Panc1 (cell line): ENCODE measurements at regions not wholly inside any gene's neighbourhood (a gene's known extent, or its start where the extent isn't known, plus 50 kb on each side); places are given as distances from the start of the nearest gene placed in this dataset.

Experiments
- ATAC-seq: fragments of 200-7000 bp; cut with Tn5 transposase; 2 replicates; pipeline ENCODE4 v1.9.1; 2020; ENCODE audit warnings: mild to moderate bottlenecking, moderate library complexity
- BruUV-seq: library from RNA; stranded (reverse); fragments of 400-500 nt; replicated peaks from 2 replicates; lab custom pipeline; 2021; lab: Mats Ljungman, UMichigan
- CTCF ChIA-PET: fragments of 300-600 bp; sonication (Branson Sonifier 250); formaldehyde crosslinking; loops from one replicate; lab custom pipeline; 2022; ENCODE audit warnings: antibody characterized with exemption; lab: Charles Lee
- POLR2A ChIA-PET: fragments of 300-600 bp; sonication (Branson Sonifier 250); formaldehyde crosslinking; loops from one replicate; lab custom pipeline; 2022; ENCODE audit warnings: antibody characterized with exemption; lab: Charles Lee
- DNase-seq: peaks from one replicate; pipeline ENCODE4 v3.0.0-alpha.2; 2010; ENCODE audit warnings: low read depth, low spot score
- H3K27ac ChIP-seq: 2 replicates; pipeline ENCODE4 v1.5.1; 2011; ENCODE audit warnings: mild to moderate bottlenecking, low read length, inconsistent platforms
- H3K27me3 ChIP-seq: fragments of 200-500 bp; sonication (Bioruptor generic); 2 replicates; pipeline ENCODE4 v1.6.0; 2014; ENCODE audit warnings: low read length, inconsistent platforms; ENCODE audit not compliant: control insufficient read depth, insufficient read depth
- H3K36me3 ChIP-seq: fragments of 200-500 bp; sonication (Bioruptor generic); 2 replicates; pipeline ENCODE4 v1.5.1; 2014; ENCODE audit warnings: inconsistent platforms, mild to moderate bottlenecking, low read length, moderate library complexity; ENCODE audit not compliant: control insufficient read depth, insufficient read depth
- H3K4me1 ChIP-seq: 2 replicates; pipeline ENCODE4 v1.5.1; 2011; ENCODE audit warnings: inconsistent platforms, mild to moderate bottlenecking, low read length, moderate library complexity; ENCODE audit not compliant: control insufficient read depth, insufficient read depth
- H3K4me3 ChIP-seq, 2 experiments: 2 replicates each; pipeline ENCODE4 v1.5.1; 2011 to 2012; ENCODE audit warnings: low read depth in 2 of 2, low read length in 2 of 2, mild to moderate bottlenecking in 2 of 2, inconsistent platforms in 1 of 2, moderate library complexity in 1 of 2
- H3K9me3 ChIP-seq: fragments of 200-500 bp; sonication (Bioruptor generic); 2 replicates; pipeline ENCODE4 v1.5.1; 2014; ENCODE audit warnings: low read depth, mild to moderate bottlenecking, inconsistent platforms, low read length, moderate library complexity; ENCODE audit not compliant: control insufficient read depth, insufficient read depth
- CTCF ChIP-seq: fragments of 450-650 bp; IDR thresholded peaks from 2 replicates; pipeline ENCODE4 v1.5.1; 2017; ENCODE audit warnings: mild to moderate bottlenecking
- POLR2AphosphoS5 ChIP-seq: IDR thresholded peaks from 2 replicates; pipeline ENCODE4 v1.6.1; 2012; ENCODE audit warnings: mild to moderate bottlenecking, low read depth, low read length, moderate library complexity
- REST ChIP-seq, 2 experiments: IDR thresholded peaks; 2 replicates each; pipeline ENCODE4 v1.6.1; 2011 to 2012; ENCODE audit warnings: low read depth in 2 of 2, control low read depth in 1 of 2, low read length in 1 of 2, mild to moderate bottlenecking in 1 of 2, moderate library complexity in 1 of 2; ENCODE audit not compliant: insufficient read depth in 1 of 2
- SIN3A ChIP-seq: IDR thresholded peaks from 2 replicates; pipeline ENCODE4 v1.6.1; 2012; ENCODE audit warnings: low read depth, mild to moderate bottlenecking, low read length, moderate library complexity, borderline replicate concordance; ENCODE audit not compliant: insufficient read depth
- TCF7L2 ChIP-seq: IDR thresholded peaks from 2 replicates; pipeline ENCODE4 v1.6.1; 2011; ENCODE audit warnings: mild to moderate bottlenecking, low read depth, low read length, inconsistent platforms
- in situ Hi-C: cut with HindIII; loops from 2 replicates; pipeline ENCODE4 v1.10.0; 2016; ENCODE audit warnings: low sequenced_read_pairs, low pct_unique_long_range_greater_than_20kb
- intact Hi-C: fragments of 100-400 bp; cut with micrococcal nuclease; formaldehyde crosslinking; loops from one replicate; pipeline ENCODE4 v1.10.0; 2022; ENCODE audit not compliant: unreplicated experiment

GRCh38 chr1:219465212-219466093, 147.5 kb downstream of the ZC3H11B start:
- CTCF ChIA-PET = no interaction called here
- ATAC-seq = no peak
- in situ Hi-C loops = no loop called here
- no peaks in the 10 kb centered on the region for H3K9me3 ChIP-seq
- H3K27ac ChIP-seq = no peak overlapping the region
- peaks cover 2% of the 10 kb centered on the region; the same call in 1 of the 2 replicates for H3K27me3 ChIP-seq
- no peaks in the 10 kb centered on the region for H3K4me1 ChIP-seq
- TF ChIP-seq REST (IDR thresholded peaks at IDR 0.05; ENCODE audit: insufficient read depth in 1 of 2, low read depth in 2 of 2, low read length in 1 of 2) = no peak
- TF ChIP-seq SIN3A = no peak
- TF ChIP-seq CTCF = no peak
- no peak for TF ChIP-seq TCF7L2
- TF ChIP-seq POLR2AphosphoS5 = no peak
- POLR2A ChIA-PET = no interaction called here
- H3K36me3 ChIP-seq = no peaks in the 10 kb centered on the region
- BruUV-seq = no TSS peak
- intact Hi-C loops = no loop called here
- H3K4me3 ChIP-seq = no peak overlapping the region
- DNase-seq = no peak

- ATAC-seq (no peak), DNase-seq (no peak)
- Histone ChIP-seq H3K27ac (no peak overlapping the region), H3K9me3 (no peaks in the 10 kb centered on the region), H3K4me1 (no peaks in the 10 kb centered on the region), H3K36me3 (no peaks in the 10 kb centered on the region), H3K27me3 (peaks cover 2% of the 10 kb centered on the region; the same call in 1 of the 2 replicates), H3K4me3 (no peak overlapping the region)
- no peak for TF ChIP-seq REST (IDR thresholded peaks at IDR 0.05; ENCODE audit: insufficient read depth in 1 of 2, low read depth in 2 of 2, low read length in 1 of 2)
- no peak for TF ChIP-seq CTCF
- TF ChIP-seq SIN3A = no peak
- no peak for TF ChIP-seq POLR2AphosphoS5
- no peak for TF ChIP-seq TCF7L2
- ChIA-PET POLR2A (no interaction called here), CTCF (no interaction called here)
- intact Hi-C loops = no loop called here
- in situ Hi-C loops = no loop called here
- no TSS peak for BruUV-seq
Observed at GRCh38 chr1:219463636-219464035, 149.3 kb downstream of the ZC3H11B start.
